ENCODE measurements at regions not wholly inside any gene's neighbourhood (a gene's known extent, or its start where the extent isn't known, plus 50 kb on each side); places are given as distances from the start of the nearest gene placed in this dataset.

- H3K9ac ChIP-seq (replicated peaks; ENCODE audit: extremely low read depth, insufficient read depth, low read length), result no peak overlapping the region
- H3K4me3 ChIP-seq (replicated peaks in 1 of 3; ENCODE audit: insufficient read depth in 1 of 3, low read depth in 1 of 3, low read length in 3 of 3), result no peak overlapping the region
- no peaks in the 10 kb centered on the region for H3K9me3 ChIP-seq (replicated peaks; ENCODE audit: control insufficient read depth, insufficient read depth, low read length)
- FAIRE-seq (no peak), DNase-seq (ENCODE audit: low read depth, low spot score) (no peak)
- H2AFZ ChIP-seq (ENCODE audit: low read depth, low read length), result no peak overlapping the region
- H3K27me3 ChIP-seq (ENCODE audit: control insufficient read depth in 2 of 2, insufficient read depth in 2 of 2, low read length in 2 of 2), result no peaks in the 10 kb centered on the region
- CTCF ChIA-PET, result no interaction called here
- no peaks in the 10 kb centered on the region for H3K36me3 ChIP-seq (ENCODE audit: control insufficient read depth in 2 of 2, extremely low read depth in 1 of 2, insufficient read depth in 2 of 2, low read length in 2 of 2)
- dilution Hi-C loops (cut with MboI; ENCODE audit: extremely low pct_ligation_motif_present, low sequenced_read_pairs), result no loop called here
- no peaks in the 10 kb centered on the region for H3K9me1 ChIP-seq (replicated peaks; ENCODE audit: control insufficient read depth, extremely low read depth, insufficient read depth, low read length)
- POLR2A ChIA-PET, result no interaction called here
- no peaks in the 10 kb centered on the region for H3K4me1 ChIP-seq (ENCODE audit: control insufficient read depth, extremely low read depth, insufficient read depth, low read length)
- no peak overlapping the region for H3K4me2 ChIP-seq (ENCODE audit: insufficient read depth, low read length)
- TF ChIP-seq, protein P1, sequence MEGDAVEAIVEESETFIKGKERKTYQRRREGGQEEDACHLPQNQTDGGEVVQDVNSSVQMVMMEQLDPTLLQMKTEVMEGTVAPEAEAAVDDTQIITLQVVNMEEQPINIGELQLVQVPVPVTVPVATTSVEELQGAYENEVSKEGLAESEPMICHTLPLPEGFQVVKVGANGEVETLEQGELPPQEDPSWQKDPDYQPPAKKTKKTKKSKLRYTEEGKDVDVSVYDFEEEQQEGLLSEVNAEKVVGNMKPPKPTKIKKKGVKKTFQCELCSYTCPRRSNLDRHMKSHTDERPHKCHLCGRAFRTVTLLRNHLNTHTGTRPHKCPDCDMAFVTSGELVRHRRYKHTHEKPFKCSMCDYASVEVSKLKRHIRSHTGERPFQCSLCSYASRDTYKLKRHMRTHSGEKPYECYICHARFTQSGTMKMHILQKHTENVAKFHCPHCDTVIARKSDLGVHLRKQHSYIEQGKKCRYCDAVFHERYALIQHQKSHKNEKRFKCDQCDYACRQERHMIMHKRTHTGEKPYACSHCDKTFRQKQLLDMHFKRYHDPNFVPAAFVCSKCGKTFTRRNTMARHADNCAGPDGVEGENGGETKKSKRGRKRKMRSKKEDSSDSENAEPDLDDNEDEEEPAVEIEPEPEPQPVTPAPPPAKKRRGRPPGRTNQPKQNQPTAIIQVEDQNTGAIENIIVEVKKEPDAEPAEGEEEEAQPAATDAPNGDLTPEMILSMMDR (IDR thresholded peaks at IDR 0.05; ENCODE audit: extremely low read depth in 1 of 2, insufficient read depth in 1 of 2, low read depth in 1 of 2, low read length in 2 of 2), result no peak
- TF ChIP-seq POLR2A (IDR thresholded peaks at IDR 0.05; ENCODE audit: low read depth, low read length) (no peak), EZH2 (IDR thresholded peaks at IDR 0.05; ENCODE audit: borderline replicate concordance, low read depth, low read length, severe bottlenecking) (no peak), MAX (IDR thresholded peaks at IDR 0.05; ENCODE audit: insufficient read depth, insufficient read length) (no peak), POLR2AphosphoS5 (IDR thresholded peaks at IDR 0.05; ENCODE audit: insufficient read depth, low read depth, low read length) (no peak), JUN (IDR thresholded peaks at IDR 0.05; ENCODE audit: borderline replicate concordance, insufficient read depth, insufficient read length, low read depth) (no peak), MYC (IDR thresholded peaks at IDR 0.05; ENCODE audit: low read depth, low read length) (no peak), FOS (IDR thresholded peaks at IDR 0.05; ENCODE audit: borderline replicate concordance, insufficient read depth, low read length) (no peak), GATA2 (IDR thresholded peaks at IDR 0.05; ENCODE audit: insufficient read depth, insufficient read length, low read depth, low read length) (no peak)
- H4K20me1 ChIP-seq (replicated peaks; ENCODE audit: control insufficient read depth, extremely low read depth, insufficient read depth, low read length), result no peaks in the 10 kb centered on the region
- intact Hi-C loops (cut with micrococcal nuclease), result no loop called here
- no peak overlapping the region for H3K27ac ChIP-seq (ENCODE audit: insufficient read depth, low read depth, low read length)
- BruUV-seq (replicated peaks), result no TSS peak
- no peaks in the 10 kb centered on the region for H3K79me2 ChIP-seq (ENCODE audit: control insufficient read depth, insufficient read depth, low read length)
These were observed 622.5 kb upstream of the GHITM start for GRCh38 chr10:83516788-83517187.

Data from endothelial cell of umbilical vein (primary cell).